HG02798 (cell line): ENCODE measurements at regions not wholly inside any gene's neighbourhood (a gene's known extent, or its start where the extent isn't known, plus 50 kb on each side); places are given as distances from the start of the nearest gene placed in this dataset.

ENCODE experiments used
- ATAC-seq: cut with Tn5 transposase; IDR thresholded peaks from one replicate; pipeline ENCODE4 v1.9.1; 2021; ENCODE audit warnings: mild to moderate bottlenecking; ENCODE audit not compliant: unreplicated experiment, poor library complexity

DNA sequence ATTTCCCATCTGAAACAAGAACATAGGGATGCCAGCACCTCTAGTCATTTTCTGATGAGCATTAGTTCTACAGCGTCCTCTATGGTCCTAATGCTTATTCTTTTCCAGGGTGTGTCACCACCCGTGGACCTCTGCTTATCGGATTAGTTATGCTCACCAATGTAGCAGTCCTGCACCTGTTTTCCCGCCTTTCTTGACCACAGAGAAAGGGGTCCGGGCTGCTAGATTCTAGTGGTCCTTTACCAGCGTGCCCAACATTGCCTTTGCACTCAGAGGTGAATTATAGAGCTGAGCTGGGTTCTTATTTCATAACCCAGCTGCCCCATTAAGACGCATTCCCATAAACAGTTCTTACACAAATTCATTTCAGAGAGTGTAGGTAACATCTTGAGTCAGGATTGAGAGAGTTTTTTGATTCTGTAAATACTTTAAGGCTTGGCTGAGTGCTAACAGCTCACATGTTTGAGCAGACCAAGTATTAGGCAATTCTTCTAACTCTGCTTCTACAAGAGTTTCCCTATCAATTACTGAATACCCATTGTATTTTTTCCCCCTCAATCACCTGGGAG lies 2205.1 kb upstream of the C9orf72 start:
- ATAC-seq = no peak

DNA sequence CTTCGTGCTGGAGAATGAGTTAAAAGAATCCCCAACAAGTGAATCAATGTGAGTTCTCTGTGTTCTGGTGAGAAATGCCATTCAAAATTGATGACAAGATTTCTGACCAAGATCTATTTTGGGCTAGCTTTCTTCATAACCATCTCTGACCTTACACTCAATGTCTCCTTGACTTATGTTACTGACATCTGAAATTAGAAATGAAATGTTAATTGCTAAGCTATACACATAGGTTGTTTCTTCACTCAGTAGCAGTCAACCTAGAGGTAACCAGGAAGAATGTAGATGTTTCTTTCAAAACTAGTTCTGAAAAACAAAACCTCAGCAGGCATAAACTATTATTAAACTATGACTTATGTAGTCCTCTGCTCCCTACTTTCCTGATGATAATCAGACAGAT lies 2220.7 kb upstream of the C9orf72 start:
- ATAC-seq = no peak

DNA sequence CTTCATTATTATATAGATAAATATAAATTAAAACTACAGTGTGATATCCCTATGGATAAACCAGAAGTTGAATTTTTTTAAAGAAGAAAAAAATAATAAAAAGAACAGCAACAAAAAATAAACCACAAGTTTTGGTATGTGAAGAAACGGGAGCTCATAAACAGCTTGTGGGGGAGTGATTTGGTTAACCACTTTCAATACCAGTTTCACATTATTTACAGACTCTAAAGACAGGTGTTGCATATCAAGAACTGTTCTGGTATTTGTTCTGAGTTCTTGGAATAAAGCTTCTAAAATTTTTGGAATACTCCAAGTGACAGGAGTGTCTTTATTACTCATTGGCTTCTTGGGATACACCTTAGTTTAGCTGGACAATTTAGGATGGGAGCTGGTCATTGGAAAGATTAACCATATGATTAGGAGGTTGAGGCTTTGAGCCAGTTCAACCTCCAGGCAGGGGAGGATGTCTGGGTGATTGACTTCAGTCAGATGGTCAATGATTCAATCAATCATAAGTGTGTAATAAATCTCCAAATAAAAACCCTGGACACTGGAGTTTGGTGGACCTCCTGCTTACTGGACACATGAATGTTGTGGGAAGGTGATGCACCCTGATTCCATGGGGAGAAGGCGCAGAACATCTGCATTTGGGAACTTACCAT lies 2223.1 kb upstream of the C9orf72 start:
- peak; percentile 86 for ATAC-seq

DNA sequence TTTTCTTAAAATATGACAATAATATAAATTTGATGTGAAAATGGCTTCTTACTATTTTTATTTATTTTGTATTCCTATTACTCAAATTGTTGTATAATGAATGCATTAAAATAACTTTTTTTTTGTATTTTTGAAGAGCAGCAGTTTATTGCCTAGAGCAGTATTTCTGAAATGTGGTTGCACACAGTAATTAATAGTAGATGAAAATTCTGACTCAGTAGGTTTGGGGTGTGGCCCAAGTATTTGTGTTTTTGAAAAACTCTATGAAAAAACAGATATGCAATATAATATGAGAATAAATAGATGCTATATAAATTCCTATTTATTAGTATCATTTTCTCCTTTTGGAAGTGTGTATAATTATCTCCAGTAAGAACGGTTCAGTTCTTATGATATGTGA lies 2225.3 kb upstream of the C9orf72 start:
- ATAC-seq = no peak

DNA sequence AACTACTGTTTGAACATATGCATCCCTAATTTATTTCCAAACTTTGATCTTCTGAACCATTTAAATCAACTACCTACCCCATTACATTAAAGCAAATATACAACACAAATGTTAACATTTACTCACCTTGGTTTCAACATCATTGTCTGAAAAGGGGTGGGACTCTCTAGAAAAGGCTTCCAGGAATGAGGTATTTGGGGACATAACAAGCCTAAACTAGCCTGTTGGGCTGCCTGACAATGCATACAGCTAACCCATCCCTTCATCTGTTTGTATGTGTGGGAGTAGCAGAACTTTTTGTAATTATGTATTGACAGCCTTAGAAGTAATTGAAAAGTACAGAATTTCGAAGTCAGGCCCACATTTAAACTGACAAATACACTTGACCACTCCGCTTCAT lies 2225.9 kb upstream of the C9orf72 start:
- no peak for ATAC-seq

DNA sequence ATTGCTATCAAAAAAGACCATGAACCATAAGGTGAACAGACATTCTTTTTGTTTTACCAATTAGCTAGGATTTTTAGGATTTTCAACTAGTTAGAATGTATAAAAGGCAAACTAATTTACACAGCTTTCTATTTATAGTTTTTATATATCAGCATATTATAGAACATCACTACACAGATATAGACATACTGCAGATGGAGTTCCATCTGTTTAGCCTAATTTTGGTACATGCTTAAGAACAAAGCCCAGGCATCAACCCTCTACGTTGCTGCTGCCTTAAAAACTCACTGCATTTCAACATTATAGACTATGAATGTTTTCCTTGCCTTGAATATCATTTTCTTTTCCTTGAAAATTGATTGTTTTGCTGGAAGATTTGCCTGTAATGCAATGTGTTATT lies 2227.5 kb upstream of the C9orf72 start:
- ATAC-seq = no peak

DNA sequence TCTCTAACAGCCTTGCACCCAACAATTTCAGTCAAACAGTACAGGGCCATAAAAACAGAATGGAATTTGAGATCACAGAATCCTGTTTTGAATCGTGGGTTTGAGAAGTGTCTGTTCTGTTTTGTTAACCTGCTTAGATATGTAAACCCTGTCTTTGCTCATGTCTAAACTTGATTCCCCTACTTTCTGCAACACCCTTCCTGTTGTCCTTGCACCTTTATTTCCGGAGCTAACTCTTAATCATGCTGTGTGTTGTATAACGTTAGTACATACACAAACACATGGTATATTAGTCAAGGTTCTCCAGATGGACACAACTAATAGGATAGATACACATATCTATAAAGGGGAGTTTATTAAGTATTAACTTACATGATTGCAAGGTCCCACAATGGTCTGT lies 2229.2 kb upstream of the C9orf72 start:
- ATAC-seq = no peak

DNA sequence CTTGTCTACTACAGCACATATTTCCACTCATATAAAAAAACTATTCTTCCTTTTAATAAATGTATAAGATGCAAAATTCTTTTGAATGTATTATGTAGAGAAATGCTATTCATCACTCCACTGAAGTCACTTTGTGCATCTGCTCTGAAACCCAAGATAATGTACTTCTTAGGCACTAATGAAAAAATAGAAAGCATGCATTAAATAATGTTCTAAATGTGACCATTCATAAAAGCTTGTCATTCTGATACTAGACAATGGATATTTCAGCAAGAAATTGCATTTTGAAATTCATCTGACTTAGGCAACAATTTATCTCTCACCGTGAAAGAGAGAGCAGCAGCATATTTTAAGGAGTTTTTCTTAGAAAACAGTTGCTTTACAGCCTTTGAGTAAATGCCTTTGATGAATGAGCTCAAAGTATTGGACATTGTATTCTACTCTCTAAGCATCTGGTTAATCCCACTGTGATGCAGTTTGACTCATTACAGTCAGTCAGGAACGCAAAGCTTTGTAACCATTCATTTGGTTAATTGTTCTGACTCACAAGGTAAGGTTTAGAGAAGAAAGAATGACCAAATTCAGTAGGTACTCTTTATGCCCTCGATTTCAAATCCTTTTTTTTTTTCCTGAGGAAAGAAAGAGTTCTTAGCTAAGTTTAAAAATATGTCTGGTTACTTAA lies 2233.8 kb upstream of the C9orf72 start:
- ATAC-seq = no peak

DNA sequence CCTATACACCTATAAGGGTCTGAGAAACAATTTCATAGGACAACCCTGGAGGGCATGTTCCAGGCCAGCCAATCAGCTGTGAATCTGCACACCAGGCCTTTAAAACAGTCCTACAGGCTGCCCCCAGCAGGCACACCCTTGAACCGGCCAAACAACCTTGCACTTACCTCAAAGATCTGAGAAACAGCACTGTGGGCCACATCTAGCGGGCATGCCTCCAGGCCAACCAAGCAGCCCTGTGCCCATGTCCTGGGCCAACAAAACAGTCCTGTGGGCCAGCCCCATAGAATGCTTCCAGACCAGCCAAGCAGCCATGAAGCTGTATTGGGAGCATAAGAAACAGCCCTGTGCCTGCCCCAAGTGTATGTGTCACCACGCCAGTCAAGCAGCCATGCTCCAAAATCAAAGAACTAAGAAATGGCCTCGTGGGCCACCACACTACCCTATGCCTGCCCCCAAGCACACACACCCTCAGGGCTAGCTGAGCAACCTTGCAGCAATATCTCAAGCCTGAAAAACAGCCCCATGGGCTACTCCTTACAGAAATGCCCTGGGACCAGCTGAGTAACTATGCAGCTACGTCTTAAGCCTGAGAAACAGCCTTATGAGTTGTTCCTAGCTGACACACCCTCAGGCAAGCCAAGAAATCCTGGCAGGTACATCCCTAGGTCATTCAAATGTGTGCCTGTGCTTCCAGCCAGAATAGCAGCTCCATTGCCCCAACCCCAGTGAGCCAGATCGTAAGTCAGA lies 2243.8 kb upstream of the C9orf72 start:
- no peak for ATAC-seq

DNA sequence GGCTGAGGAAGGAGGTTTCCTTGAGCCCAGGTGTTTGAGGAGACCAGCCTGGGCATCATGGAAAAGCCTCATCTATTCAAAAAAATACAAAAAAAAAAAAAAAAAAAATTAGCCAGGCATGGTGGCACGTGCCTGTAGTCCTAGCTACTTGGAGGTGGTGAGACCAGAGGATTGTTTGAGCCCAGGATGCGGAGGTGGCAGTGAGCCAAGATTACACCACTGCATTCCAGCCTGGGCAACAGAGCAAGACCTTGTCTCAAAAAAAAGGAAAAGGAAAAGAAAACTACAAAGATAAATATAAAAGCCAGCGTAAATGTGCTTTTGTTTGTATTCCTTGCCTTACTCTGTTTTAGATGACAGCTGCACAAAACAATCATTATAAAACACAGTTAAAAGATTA lies 2249.2 kb upstream of the C9orf72 start:
- ATAC-seq = no peak

DNA sequence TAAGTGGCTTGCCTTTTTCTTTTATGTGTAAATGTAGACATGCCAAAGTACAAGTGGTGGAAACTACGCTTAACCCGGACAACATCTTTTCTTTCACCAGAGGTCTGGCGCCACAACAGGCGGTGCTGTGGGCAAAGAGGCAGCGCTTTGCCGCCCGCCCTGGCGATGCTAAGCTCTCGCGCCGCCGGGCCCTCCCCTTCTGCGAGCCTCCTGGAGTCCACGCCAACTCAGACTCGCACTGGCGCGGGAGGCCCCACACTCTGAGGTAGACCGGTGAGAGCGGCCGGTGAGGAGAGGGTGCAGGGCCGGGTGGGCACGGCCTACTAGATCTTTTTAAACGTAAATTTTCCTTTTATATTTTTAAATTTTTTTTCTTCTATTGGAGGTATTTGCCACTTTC lies 2253.1 kb upstream of the C9orf72 start:
- ATAC-seq = no peak

DNA sequence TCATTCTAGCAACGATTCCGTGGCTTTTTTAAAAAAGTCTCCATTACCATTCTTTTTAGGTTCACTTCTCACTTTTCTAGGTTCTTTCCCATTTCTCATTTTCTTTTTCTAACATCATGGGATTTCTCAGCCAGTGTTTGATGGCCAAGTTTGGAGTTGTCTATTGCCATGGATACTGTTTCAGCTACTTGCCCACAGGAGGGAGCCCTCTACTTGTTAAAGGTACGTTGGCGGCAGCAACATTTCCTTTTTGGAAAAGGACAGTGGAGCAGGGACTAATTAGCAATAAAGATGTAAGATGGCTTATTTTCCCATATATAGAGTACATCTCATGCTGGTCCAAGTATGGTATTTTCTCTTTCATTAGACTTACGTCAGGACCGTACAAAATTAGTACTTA lies 2257.5 kb upstream of the C9orf72 start:
- no peak for ATAC-seq

DNA sequence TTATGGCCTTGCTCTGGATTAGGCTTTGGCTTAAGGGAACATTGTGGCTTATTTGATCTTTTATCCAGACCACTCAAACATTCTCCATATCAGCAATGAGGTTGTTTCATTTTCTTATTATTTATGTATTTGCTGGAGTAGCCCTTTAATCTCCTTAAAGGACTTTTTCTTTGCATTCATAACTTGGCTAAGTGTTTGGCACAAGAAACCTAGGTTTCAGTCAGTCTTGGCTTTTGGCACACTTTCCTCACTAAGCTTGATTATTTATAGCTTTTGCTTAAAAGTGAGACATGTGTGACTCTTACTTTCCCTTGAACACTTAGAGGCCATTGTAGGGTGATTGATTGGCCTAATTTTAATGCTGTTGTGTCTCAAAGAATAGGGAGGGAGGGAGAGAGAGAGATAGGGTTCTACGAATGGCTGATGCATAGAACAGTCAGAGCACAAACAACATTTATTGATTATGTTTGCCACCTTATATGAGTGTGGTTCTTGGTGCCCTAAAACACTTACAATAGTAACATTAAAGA lies 2265.3 kb upstream of the C9orf72 start:
- ATAC-seq = no peak

DNA sequence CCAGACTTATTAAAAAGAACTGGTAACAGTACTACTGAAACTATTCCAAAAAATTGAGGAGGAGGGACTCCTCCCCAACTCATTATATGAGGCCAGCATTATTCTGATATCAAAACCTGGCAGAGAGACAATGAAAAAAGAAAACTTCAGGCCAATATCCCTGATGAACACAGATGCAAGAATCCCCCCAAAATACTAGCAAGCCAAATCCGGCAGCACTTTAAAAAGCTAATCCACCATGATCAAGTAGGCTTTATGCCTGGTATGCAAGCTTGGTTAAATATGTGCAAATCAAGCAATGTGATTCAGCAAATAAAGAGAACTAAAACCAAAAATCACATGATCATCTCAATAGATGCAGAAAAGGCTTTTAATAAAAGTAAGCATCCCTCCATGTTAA lies 2271.0 kb upstream of the C9orf72 start:
- ATAC-seq = no peak

DNA sequence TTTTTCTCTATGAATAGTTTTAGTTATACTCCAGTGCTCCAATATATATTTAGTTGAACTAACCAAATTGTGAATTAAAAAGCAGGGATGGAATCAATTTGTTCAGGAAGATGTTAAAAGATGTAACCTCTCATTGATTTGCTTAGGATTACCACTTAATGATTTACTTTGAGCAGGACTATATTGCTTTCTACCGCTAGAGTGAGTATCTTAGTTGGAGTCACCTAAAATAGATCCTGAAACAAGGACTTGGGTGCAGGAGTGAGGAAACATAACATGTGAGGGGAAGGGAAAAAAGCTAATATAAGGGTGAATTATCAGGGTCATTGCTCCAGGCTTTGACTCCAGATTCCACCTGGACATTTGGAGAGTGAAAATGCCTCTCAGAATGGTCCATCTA lies 2277.4 kb upstream of the C9orf72 start:
- ATAC-seq = no peak

DNA sequence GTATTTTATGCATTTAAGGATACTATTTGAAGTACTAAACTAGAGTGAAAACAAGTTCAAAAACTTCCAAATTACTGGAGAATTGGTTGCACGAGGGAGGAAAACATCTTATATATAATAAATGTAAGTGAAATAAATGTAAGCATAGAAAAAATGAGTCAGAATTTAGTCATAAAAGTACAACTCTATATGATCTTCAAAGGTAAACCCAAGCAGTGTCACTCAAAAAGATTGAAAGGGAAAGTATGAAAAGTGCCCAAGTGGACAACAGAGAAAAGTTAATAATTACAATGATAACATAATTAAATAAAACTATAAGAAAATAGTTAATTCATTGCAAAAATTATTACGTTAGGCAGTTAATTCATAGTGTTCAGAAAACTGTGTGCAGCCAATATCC lies 2288.5 kb upstream of the C9orf72 start:
- no peak for ATAC-seq

DNA sequence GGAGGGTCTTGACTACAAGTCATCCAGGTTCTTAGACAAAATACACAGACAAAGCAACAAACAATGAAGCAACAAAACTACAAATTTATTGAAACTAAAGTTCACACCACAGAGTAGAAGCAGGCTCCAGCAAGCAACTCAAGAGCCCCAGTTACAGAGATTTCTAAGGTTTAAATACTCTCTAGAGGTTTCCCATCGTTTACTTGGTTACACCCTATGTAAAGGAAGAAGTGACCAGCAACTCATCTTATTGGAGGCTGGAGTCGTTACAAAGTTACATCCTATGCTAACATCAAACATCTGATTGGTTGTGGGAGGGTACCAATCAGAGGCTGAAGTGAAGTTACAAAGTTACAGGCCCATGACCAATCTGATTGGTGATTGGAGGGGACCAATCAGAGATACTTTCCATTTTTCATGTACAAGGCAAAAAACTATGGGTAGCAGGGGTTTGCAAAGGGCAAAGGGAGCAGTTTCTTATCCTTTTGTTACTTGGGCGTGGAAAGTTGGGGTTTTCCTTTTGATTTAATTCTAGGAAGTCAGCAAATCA lies 2292.6 kb upstream of the C9orf72 start:
- ATAC-seq = no peak

DNA sequence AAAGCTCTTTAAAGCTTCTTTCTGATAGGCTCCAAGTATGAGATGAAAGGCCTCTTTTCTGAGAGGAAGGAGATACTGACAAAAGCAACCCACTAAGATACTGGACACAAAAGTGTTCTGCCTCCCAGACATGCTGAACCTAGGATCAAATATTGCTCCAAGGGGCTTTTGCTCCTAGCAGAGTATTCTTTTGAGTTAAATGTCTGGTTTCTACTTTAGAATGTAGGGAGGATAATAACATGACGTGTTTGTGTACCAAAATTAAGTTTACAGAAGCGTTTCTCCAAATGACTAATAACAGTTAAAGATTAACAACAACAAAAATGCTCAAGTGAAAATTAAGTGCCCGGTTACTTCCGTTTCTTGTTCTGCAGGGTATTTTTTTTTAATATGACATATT lies 2293.3 kb upstream of the C9orf72 start:
- no peak for ATAC-seq

DNA sequence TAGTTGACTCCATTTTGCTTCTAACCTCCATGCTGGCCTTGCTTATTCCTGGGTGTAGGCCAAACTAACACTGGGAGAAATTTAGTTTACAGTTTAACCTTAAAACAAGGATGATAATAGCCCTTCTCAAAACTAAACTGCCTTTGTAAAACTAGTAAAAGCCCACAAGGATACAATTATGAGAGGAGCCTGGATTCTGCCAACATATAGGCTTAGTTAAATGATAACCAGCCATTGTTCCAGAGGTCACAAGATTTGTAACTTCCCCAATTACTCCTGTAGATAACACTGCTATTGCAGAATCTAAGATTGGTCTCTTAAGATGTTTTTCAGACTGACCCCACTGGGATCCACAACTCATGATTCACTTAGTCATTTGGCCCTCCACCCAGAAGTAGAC lies 2300.3 kb upstream of the C9orf72 start:
- no peak for ATAC-seq

DNA sequence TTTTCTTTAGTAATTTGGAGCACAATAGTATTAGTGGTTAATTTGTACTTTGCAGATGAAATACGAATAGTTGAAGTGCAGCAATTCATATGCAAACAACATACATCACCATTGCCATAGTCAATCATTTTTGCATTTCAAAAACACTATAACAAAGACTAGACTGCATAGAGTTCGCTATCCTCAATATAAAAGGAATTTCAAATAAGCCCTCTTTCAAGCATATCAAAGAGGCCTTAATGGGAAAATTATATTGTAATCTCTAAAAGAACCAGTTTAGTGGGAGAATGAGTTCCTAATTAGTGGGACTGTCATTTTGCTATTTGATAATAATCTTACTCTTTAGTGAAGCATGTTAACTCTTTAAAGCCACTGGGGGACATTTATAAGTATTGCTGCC lies 2302.3 kb upstream of the C9orf72 start:
- ATAC-seq = no peak

DNA sequence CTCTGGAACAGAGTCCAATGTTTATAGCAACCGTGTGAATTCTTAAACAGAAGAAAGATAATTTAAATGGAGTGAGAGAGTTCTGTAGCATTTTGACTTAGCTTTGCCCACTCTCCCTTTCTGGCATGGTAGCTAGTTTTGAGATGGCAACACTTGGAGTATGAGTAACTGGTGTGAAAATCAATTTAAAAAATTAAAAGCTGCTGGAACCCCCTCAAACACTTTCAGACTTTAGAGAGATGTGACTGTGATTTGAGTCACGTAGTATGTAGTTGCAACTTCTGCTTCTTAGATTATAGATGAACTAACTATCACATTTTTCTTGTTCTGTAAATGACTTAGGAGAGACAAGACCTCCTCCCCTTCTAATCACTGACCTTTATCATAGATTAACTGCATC lies 2309.5 kb upstream of the C9orf72 start:
- no peak for ATAC-seq
